ENCODE measurements at regions not wholly inside any gene's neighbourhood (a gene's known extent, or its start where the extent isn't known, plus 50 kb on each side); places are given as distances from the start of the nearest gene placed in this dataset.

GRCh38 chr9:82456642-82457041 lies 468.1 kb downstream of the SPATA31D1 start:
- no peaks in the 10 kb centered on the region for H3K36me3 ChIP-seq (replicated peaks in 1 of 2; ENCODE audit: control insufficient read depth in 1 of 2, insufficient read depth in 2 of 2, low read length in 2 of 2)
- H3K27ac Mint-ChIP-seq = peak overlapping the region in 1 of 7 donors; percentile 19
- H2AFZ ChIP-seq (ENCODE audit: insufficient read depth, low read depth, low read length, poor library complexity, severe bottlenecking) = no peak overlapping the region
- H3K27me3 Mint-ChIP-seq (ENCODE audit: low read depth in 3 of 3) = no peaks in the 10 kb centered on the region
- no peak overlapping the region for H3K4me3 Mint-ChIP-seq
- intact Hi-C loops (cut with micrococcal nuclease) = no loop called here
- no peak for TF ChIP-seq CTCF (IDR thresholded peaks at IDR 0.05)
- no peak overlapping the region for H3K4me2 ChIP-seq (replicated peaks; ENCODE audit: extremely low read depth, low read length, poor library complexity, severe bottlenecking)
- H3K27ac ChIP-seq (ENCODE audit: low read depth in 1 of 2, low read length in 2 of 2) = no peak overlapping the region
- no CpG with 5 or more reads among the region's 1 CpG for WGBS (ENCODE audit: insufficient coverage)
- H3K4me3 ChIP-seq (replicated peaks in 1 of 3; ENCODE audit: low read depth in 2 of 3, low read length in 3 of 3) = no peak overlapping the region
- H3K4me1 ChIP-seq (ENCODE audit: control insufficient read depth in 1 of 2, insufficient read depth in 2 of 2, low read length in 2 of 2) = no peaks in the 10 kb centered on the region
- H3K9ac ChIP-seq (ENCODE audit: insufficient read depth, low read length, poor library complexity, severe bottlenecking) = no peak overlapping the region
- no peak for DNase-seq
- no peaks in the 10 kb centered on the region for H3K9me3 ChIP-seq (replicated peaks in 1 of 2; ENCODE audit: control insufficient read depth in 1 of 2, insufficient read depth in 1 of 2, low read length in 2 of 2)
- H3K9me3 Mint-ChIP-seq = peaks cover 0 to 13% (median 4%) of the 10 kb centered on the region in 7 donors
- no peaks in the 10 kb centered on the region for H3K79me2 ChIP-seq (ENCODE audit: insufficient read depth, low read length)
- no peaks in the 10 kb centered on the region for H3K36me3 Mint-ChIP-seq
- H3K4me1 Mint-ChIP-seq = no peaks in the 10 kb centered on the region
- no peaks in the 10 kb centered on the region for H3K27me3 ChIP-seq (ENCODE audit: control insufficient read depth in 2 of 2, insufficient read depth in 2 of 2, low read length in 2 of 2)
- H4K20me1 ChIP-seq (ENCODE audit: insufficient read depth, low read length) = no peaks in the 10 kb centered on the region

- H3K27me3 ChIP-seq (ENCODE audit: control insufficient read depth in 2 of 2, insufficient read depth in 2 of 2, low read length in 2 of 2) = no peaks in the 10 kb centered on the region
- Mint-ChIP-seq H3K4me1 (no peaks in the 10 kb centered on the region), H3K9me3 (peaks cover 0 to 9% (median 4%) of the 10 kb centered on the region in 7 donors), H3K27me3 (ENCODE audit: low read depth in 3 of 3) (no peaks in the 10 kb centered on the region), H3K4me3 (no peak overlapping the region), H3K27ac (no peak overlapping the region), H3K36me3 (no peaks in the 10 kb centered on the region)
- no peak for DNase-seq
- no CpG with 5 or more reads among the region's 2 CpGs for WGBS (ENCODE audit: insufficient coverage)
- TF ChIP-seq CTCF (IDR thresholded peaks at IDR 0.05) = no peak
- no peaks in the 10 kb centered on the region for H4K20me1 ChIP-seq (ENCODE audit: insufficient read depth, low read length)
- H3K36me3 ChIP-seq (replicated peaks in 1 of 2; ENCODE audit: control insufficient read depth in 1 of 2, insufficient read depth in 2 of 2, low read length in 2 of 2) = no peaks in the 10 kb centered on the region
- H3K9ac ChIP-seq (ENCODE audit: insufficient read depth, low read length, poor library complexity, severe bottlenecking) = no peak overlapping the region
- no peaks in the 10 kb centered on the region for H3K79me2 ChIP-seq (ENCODE audit: insufficient read depth, low read length)
- no peak overlapping the region for H3K4me3 ChIP-seq (replicated peaks in 1 of 3; ENCODE audit: low read depth in 2 of 3, low read length in 3 of 3)
- intact Hi-C loops (cut with micrococcal nuclease) = no loop called here
- H3K4me1 ChIP-seq (ENCODE audit: control insufficient read depth in 1 of 2, insufficient read depth in 2 of 2, low read length in 2 of 2) = no peaks in the 10 kb centered on the region
- no peak overlapping the region for H3K27ac ChIP-seq (ENCODE audit: low read depth in 1 of 2, low read length in 2 of 2)
- H2AFZ ChIP-seq (ENCODE audit: insufficient read depth, low read depth, low read length, poor library complexity, severe bottlenecking) = no peak overlapping the region
- H3K4me2 ChIP-seq (replicated peaks; ENCODE audit: extremely low read depth, low read length, poor library complexity, severe bottlenecking) = no peak overlapping the region
- no peaks in the 10 kb centered on the region for H3K9me3 ChIP-seq (replicated peaks in 1 of 2; ENCODE audit: control insufficient read depth in 1 of 2, insufficient read depth in 1 of 2, low read length in 2 of 2)
Measured at GRCh38 chr9:82457298-82457697, 468.7 kb downstream of the SPATA31D1 start.

All from CD14-positive monocyte (primary cell).